GM10266 (cell line): ENCODE measurements at regions not wholly inside any gene's neighbourhood (a gene's known extent, or its start where the extent isn't known, plus 50 kb on each side); places are given as distances from the start of the nearest gene placed in this dataset.

Experiments
- DNase-seq: peaks from one replicate; pipeline ENCODE4 v3.0.0; 2012; ENCODE audit errors: extremely low spot score
- TF ChIP-seq, protein P1 (sequence below): IDR thresholded peaks from 2 replicates; pipeline ENCODE4 v1.5.1; 2012; ENCODE audit warnings: mild to moderate bottlenecking, low read depth; ENCODE audit not compliant: control insufficient read depth, insufficient read depth; ENCODE audit errors: missing control alignments

DNA sequence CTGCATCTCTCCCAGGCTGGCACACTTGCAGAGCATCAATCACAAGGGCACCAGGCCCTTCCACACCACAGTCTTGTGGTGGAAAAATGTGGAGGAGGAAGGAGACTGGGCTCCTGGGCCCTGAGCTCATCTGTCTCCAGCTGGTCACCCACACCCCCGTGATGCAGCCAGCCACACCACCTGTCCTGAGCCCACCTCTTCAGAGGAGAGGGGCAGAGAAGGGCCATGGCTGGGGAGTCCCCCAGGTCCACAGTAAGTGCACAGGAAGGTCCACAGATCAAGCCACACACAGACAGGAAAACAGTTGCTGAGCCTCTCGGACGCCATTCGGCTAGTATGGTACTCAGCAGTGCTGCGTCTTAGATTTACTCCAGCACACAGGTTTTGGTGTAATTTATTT, 203.5 kb upstream of the SALL3 start:
- DNase-seq, result no peak
- TF ChIP-seq, protein P1, sequence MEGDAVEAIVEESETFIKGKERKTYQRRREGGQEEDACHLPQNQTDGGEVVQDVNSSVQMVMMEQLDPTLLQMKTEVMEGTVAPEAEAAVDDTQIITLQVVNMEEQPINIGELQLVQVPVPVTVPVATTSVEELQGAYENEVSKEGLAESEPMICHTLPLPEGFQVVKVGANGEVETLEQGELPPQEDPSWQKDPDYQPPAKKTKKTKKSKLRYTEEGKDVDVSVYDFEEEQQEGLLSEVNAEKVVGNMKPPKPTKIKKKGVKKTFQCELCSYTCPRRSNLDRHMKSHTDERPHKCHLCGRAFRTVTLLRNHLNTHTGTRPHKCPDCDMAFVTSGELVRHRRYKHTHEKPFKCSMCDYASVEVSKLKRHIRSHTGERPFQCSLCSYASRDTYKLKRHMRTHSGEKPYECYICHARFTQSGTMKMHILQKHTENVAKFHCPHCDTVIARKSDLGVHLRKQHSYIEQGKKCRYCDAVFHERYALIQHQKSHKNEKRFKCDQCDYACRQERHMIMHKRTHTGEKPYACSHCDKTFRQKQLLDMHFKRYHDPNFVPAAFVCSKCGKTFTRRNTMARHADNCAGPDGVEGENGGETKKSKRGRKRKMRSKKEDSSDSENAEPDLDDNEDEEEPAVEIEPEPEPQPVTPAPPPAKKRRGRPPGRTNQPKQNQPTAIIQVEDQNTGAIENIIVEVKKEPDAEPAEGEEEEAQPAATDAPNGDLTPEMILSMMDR, result no peak

DNA sequence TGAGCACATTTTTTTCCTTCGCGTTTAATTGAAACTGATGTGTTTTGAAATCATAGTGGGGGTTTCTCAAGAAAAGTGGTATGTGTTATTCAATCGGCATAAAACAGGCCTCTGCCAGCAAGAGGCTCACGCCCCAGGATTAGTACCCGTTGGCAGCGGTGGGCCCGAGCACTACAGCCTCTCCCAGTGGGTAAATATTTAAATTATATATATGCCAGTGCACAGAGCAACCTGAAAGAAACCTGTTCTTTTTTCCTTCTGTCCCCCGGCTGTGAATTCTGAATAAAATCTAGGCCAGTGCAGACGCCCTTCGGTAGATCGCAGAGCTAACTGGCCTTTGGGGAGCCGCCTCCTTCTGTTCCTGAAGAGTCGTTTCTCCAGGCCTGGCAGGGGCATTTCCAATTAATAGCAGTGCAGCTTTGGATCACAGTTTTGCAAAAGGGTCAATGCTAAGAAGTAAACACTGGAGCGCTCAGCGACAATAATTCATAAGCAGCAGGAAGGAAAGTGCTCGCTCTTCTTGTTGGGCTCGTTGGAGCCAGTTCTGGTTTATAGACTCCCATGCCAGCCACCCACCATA, 202.8 kb upstream of the SALL3 start:
- TF ChIP-seq, protein P1, result no peak

DNA sequence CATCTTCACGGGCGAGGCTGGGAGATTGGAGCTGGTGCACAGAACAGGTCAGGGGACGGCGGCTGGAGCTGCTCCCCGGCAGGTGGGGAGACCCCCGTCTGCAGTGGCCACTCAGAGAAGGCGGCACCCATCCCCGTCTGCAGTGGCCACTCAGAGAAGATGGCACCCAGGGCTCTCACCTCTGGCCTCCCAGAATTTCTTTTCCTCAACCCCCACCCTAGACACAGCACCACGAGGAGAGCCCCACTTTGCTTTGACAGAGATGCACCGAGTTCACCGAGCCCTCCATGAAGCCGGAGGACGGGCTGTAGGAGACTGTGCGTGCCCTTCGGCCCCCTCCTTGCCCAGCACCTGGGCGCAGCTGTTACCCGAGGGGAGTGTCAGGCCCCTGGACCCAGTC, 201.6 kb upstream of the SALL3 start:
- no peak for DNase-seq
- TF ChIP-seq, protein P1, result no peak

More for the DNA sequence above, 202.8 kb upstream of the SALL3 start:
- no peak for DNase-seq

DNA sequence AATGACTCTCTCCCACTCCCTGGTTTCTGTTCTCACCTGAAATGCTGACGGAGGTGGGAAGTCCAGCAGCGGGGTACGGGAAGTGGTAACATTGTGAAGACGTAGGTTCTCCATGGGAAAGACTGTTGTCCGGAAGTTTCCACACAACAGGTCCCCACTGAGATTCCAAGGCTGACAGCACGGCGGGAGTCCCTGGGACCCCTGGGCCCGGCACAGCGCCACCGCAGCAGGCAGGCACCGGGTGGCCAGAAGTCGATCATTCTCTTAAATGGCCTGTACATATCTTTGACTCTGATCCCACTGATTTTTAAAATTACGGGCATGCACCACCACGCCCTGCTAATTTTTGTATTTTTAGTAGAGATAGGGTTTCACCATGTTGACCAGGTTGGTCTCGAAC, 201.0 kb upstream of the SALL3 start:
- DNase-seq, result no peak
- TF ChIP-seq, protein P1, result no peak

DNA sequence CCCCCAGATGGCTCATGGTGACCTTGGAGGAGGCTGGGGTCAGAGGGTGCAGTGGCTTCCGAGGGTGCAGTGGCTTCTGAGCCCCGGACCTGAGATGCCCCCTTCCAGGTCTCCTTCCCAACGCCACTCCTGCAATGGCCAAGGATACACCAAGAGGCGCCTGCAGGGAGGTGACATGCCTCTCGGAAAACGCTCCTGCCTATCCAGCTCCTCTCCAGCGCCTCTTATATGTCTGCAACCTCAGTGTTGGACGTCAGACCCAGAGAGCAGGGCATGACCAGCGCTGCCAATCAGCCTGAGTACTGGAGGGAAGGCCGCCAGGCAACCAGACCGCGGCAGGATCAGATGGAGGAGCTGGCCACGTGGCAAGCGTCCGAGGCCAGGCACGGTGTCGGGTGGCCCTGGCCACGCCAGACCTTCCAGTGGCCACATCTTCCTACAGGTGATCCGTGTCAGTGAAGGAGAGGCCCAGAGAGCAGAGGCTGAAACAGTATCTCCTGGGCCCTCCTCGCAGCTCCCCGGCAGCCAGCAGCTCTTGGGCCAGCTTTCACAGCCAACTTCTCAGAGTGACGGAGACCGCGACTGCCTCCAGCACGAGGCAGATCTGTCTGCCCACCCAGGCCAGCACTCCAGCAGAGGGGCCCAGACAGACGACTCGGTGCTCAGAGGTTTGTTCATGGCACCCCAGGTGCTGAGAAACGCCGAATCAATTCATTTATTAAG, 199.5 kb upstream of the SALL3 start:
- TF ChIP-seq, protein P1, result no peak
- DNase-seq, result no peak

DNA sequence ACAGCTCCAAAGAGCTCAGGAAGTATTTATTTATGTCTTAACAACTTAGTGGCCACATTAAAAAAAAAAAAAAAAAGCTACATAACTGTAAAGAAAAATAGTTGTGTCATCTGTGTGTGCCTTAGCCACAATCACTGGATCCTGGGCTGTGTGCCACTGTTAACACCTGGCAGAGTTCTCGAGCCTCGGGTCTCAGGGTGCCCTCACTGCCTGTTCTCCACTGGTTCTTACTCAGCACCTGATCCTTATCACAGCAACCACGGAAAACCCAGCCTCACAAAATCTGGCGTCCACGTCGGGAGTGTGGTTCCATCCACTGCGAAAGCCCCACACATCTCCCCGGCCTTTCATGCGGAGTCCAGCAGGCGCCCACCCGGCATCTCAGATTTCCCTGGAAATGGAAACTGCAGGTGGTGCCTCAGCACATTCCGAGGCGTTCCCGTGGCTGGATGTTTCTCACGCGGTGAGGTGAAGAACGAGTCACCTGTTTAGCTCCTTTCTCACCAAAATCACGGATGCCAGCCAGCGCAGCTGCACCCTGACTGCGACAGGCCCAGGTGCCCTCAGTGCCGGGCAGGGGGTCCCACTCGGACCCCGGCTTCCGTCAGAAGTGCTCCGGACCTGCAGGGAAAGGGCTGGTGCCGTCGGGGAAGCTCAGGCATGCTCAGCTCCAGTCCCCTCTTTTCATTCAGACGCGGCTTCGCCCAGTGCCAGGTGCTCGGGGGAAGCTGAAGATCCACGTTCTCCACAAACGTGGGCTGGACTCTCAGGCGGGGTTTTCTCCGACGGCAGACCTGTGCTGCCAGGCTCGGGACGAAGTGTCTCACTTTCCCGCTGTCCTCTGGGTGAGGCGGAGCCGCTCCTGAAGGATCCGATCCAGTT, 198.7 kb upstream of the SALL3 start:
- DNase-seq, result no peak
- TF ChIP-seq, protein P1, result no peak
